ENCODE measurements at regions not wholly inside any gene's neighbourhood (a gene's known extent, or its start where the extent isn't known, plus 50 kb on each side); places are given as distances from the start of the nearest gene placed in this dataset.

DNA sequence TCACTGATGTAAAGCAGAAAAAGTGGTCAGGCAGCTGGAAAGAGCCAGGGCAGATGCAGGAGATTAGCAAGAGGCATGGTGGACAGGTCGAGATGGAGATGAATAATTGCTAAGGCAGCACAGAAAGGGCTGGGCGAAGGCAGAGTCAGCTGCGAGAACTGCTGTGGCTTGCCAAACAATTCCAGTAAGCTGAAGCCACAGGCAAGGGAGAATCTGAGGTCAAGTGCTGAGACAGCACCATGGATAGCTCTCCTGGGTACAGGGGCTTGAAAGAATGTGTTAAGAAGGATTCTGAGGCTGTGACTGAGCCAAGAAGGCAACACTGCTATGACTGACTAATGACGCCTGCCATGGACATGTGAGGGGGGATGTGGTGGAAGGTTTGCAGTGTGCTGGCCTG, 220.8 kb upstream of the FOXA2 start (continued):
- no peak for TF ChIP-seq BMI1 (IDR thresholded peaks at IDR 0.05; ENCODE audit: low read length)
- TF ChIP-seq U2AF1 (optimal IDR thresholded peaks at IDR 0.05; ENCODE audit: low read depth, low read length) = no peak
- no peak for TF ChIP-seq EWSR1 (IDR thresholded peaks at IDR 0.05; ENCODE audit: borderline replicate concordance, low read depth, partially characterized antibody)
- TF ChIP-seq EHMT2 (IDR thresholded peaks at IDR 0.05) = peak; percentile 94
- TF ChIP-seq, protein P1, sequence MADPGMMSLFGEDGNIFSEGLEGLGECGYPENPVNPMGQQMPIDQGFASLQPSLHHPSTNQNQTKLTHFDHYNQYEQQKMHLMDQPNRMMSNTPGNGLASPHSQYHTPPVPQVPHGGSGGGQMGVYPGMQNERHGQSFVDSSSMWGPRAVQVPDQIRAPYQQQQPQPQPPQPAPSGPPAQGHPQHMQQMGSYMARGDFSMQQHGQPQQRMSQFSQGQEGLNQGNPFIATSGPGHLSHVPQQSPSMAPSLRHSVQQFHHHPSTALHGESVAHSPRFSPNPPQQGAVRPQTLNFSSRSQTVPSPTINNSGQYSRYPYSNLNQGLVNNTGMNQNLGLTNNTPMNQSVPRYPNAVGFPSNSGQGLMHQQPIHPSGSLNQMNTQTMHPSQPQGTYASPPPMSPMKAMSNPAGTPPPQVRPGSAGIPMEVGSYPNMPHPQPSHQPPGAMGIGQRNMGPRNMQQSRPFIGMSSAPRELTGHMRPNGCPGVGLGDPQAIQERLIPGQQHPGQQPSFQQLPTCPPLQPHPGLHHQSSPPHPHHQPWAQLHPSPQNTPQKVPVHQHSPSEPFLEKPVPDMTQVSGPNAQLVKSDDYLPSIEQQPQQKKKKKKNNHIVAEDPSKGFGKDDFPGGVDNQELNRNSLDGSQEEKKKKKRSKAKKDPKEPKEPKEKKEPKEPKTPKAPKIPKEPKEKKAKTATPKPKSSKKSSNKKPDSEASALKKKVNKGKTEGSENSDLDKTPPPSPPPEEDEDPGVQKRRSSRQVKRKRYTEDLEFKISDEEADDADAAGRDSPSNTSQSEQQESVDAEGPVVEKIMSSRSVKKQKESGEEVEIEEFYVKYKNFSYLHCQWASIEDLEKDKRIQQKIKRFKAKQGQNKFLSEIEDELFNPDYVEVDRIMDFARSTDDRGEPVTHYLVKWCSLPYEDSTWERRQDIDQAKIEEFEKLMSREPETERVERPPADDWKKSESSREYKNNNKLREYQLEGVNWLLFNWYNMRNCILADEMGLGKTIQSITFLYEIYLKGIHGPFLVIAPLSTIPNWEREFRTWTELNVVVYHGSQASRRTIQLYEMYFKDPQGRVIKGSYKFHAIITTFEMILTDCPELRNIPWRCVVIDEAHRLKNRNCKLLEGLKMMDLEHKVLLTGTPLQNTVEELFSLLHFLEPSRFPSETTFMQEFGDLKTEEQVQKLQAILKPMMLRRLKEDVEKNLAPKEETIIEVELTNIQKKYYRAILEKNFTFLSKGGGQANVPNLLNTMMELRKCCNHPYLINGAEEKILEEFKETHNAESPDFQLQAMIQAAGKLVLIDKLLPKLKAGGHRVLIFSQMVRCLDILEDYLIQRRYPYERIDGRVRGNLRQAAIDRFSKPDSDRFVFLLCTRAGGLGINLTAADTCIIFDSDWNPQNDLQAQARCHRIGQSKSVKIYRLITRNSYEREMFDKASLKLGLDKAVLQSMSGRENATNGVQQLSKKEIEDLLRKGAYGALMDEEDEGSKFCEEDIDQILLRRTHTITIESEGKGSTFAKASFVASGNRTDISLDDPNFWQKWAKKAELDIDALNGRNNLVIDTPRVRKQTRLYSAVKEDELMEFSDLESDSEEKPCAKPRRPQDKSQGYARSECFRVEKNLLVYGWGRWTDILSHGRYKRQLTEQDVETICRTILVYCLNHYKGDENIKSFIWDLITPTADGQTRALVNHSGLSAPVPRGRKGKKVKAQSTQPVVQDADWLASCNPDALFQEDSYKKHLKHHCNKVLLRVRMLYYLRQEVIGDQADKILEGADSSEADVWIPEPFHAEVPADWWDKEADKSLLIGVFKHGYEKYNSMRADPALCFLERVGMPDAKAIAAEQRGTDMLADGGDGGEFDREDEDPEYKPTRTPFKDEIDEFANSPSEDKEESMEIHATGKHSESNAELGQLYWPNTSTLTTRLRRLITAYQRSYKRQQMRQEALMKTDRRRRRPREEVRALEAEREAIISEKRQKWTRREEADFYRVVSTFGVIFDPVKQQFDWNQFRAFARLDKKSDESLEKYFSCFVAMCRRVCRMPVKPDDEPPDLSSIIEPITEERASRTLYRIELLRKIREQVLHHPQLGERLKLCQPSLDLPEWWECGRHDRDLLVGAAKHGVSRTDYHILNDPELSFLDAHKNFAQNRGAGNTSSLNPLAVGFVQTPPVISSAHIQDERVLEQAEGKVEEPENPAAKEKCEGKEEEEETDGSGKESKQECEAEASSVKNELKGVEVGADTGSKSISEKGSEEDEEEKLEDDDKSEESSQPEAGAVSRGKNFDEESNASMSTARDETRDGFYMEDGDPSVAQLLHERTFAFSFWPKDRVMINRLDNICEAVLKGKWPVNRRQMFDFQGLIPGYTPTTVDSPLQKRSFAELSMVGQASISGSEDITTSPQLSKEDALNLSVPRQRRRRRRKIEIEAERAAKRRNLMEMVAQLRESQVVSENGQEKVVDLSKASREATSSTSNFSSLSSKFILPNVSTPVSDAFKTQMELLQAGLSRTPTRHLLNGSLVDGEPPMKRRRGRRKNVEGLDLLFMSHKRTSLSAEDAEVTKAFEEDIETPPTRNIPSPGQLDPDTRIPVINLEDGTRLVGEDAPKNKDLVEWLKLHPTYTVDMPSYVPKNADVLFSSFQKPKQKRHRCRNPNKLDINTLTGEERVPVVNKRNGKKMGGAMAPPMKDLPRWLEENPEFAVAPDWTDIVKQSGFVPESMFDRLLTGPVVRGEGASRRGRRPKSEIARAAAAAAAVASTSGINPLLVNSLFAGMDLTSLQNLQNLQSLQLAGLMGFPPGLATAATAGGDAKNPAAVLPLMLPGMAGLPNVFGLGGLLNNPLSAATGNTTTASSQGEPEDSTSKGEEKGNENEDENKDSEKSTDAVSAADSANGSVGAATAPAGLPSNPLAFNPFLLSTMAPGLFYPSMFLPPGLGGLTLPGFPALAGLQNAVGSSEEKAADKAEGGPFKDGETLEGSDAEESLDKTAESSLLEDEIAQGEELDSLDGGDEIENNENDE (IDR thresholded peaks at IDR 0.05; ENCODE audit: low read depth, low read length) = no peak
- TF ChIP-seq, protein P2, sequence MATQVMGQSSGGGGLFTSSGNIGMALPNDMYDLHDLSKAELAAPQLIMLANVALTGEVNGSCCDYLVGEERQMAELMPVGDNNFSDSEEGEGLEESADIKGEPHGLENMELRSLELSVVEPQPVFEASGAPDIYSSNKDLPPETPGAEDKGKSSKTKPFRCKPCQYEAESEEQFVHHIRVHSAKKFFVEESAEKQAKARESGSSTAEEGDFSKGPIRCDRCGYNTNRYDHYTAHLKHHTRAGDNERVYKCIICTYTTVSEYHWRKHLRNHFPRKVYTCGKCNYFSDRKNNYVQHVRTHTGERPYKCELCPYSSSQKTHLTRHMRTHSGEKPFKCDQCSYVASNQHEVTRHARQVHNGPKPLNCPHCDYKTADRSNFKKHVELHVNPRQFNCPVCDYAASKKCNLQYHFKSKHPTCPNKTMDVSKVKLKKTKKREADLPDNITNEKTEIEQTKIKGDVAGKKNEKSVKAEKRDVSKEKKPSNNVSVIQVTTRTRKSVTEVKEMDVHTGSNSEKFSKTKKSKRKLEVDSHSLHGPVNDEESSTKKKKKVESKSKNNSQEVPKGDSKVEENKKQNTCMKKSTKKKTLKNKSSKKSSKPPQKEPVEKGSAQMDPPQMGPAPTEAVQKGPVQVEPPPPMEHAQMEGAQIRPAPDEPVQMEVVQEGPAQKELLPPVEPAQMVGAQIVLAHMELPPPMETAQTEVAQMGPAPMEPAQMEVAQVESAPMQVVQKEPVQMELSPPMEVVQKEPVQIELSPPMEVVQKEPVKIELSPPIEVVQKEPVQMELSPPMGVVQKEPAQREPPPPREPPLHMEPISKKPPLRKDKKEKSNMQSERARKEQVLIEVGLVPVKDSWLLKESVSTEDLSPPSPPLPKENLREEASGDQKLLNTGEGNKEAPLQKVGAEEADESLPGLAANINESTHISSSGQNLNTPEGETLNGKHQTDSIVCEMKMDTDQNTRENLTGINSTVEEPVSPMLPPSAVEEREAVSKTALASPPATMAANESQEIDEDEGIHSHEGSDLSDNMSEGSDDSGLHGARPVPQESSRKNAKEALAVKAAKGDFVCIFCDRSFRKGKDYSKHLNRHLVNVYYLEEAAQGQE (IDR thresholded peaks at IDR 0.05; ENCODE audit: borderline replicate concordance) = peak; percentile 97
- TF ChIP-seq, protein P2 (CRISPR knock-in tag; IDR thresholded peaks at IDR 0.05; ENCODE audit: low read depth) = peak; percentile 88
- no peak for TF ChIP-seq BCOR (IDR thresholded peaks at IDR 0.05)
- no peak for TF ChIP-seq TOE1 (IDR thresholded peaks at IDR 0.05; ENCODE audit: borderline replicate concordance)
- TF ChIP-seq TOE1 (CRISPR knock-in tag; IDR thresholded peaks at IDR 0.05; ENCODE audit: borderline replicate concordance, low read depth) = no peak

All from K562 (cell line).